NCI-H1417 (cell line): ENCODE measurements at regions not wholly inside any gene's neighbourhood (a gene's known extent, or its start where the extent isn't known, plus 50 kb on each side); places are given as distances from the start of the nearest gene placed in this dataset.

Experiments used
- DNase-seq, 3 experiments: peaks; one replicate each; lab custom pipeline; 2025; lab: John Stamatoyannopoulos, UW

DNA sequence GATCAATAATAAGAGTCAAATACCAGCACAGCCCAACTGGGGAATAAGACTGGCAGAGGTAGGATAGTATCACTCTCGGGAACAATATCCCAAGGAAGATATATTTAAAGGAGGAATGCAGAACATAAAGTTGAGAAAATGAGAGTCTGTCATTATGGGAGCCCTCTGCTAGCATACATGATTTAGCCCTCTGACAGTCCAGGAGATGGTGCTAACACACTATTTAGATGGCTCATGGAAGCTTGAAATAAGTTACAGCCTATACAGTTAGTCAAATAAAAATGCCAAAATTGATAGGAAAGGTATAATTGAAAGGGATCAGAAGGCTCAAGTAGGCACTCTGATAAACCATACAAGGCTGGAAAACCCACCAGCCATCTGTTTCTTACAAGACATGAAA lies 201.0 kb upstream of the NEIL3 start:
- DNase-seq, result no peak

- no peak for DNase-seq
Measured at GRCh38 chr4:177109769-177110168, 199.9 kb upstream of the NEIL3 start.

DNA sequence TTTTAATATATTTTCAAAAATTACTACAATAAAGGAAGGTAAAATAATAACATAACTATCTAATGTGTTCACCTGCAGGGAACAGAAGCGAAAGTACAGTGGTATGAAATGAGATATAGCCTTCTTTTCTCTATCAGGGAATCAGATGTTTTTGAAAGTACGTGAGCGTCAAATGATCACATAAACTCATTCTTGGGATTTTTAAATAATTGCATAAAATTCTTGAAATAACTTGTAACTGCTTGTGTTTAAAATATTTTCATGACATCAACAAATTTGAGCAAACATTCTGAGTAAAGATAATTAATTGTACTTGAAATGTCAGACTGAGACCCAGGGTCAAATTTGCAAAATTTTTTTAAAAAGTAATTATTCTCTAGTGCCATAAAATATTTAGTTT lies 193.5 kb upstream of the NEIL3 start:
- DNase-seq, result no peak

GRCh38 chr4:177117256-177117655 lies 192.4 kb upstream of the NEIL3 start:
- DNase-seq, result no peak

GRCh38 chr4:177118596-177118995 lies 191.1 kb upstream of the NEIL3 start:
- no peak for DNase-seq

DNA sequence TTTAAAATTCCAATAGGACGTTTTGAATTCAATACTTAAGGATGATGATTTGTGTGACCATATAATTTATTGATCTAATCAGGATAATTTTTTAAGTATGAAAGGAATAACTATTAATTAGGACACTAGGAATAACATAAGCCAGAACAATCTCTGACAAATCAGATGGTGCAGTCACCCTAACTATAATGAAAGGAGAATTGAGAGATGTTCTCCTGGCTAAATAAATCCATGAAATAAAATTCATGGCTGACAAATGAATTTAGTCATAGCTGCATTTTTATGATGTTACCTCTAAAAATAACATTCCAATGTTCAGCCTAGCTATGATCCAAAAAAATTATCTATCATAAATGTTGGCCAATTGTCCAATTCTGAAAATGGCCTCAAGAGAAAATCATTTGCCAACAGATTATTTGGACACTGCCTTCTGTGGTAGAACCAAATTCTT lies 190.6 kb upstream of the NEIL3 start:
- no peak for DNase-seq

GRCh38 chr4:177119691-177120090 lies 190.0 kb upstream of the NEIL3 start:
- no peak for DNase-seq

DNA sequence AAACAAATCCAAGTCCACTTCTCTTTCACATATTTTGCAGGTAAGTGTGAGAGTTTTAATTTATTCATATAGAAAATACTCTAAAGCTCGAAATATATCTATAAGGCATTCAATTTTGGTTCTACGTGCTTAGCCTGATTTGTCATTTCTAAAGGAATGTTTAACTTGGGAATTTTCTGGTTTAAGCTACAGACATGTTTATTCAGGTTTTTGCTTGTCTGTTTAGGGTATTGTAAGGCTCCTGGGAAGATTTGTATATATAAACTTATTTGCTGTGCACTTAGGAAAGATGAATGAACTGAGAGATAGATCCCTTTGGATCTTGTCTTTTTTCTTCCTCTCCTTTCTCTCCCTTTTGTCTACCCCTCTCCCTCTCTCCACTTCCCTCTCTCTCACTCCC lies 185.9 kb upstream of the NEIL3 start:
- DNase-seq, result no peak

- no peak for DNase-seq
Measured at GRCh38 chr4:177124349-177125064, 185.2 kb upstream of the NEIL3 start.

GRCh38 chr4:177125656-177126055 lies 184.0 kb upstream of the NEIL3 start:
- no peak for DNase-seq

- DNase-seq, result no peak
Measured at GRCh38 chr4:177127658-177128057, 182.0 kb upstream of the NEIL3 start.

- DNase-seq, result no peak
Measured at GRCh38 chr4:177128306-177128705, 181.4 kb upstream of the NEIL3 start.

- no peak for DNase-seq
Measured at GRCh38 chr4:177131736-177132135, 177.9 kb upstream of the NEIL3 start.

DNA sequence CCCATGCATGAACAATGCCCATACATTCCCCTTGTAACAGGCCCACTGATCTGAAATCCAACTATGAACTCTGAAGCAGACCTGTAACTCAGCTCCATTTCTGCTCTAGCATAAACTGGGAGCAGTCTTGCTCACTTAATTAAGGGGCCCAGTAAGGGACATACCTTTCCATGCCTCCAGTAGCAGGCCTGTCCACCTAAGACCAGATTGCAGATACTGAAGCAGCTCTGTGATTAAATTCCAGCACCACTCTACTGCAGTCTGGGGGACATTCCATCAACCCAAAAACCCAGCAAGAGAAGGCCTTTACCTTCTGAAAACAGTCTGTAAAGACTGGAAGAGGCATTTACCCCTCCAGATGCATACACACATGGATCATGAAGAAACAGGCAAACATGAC lies 162.0 kb upstream of the NEIL3 start:
- no peak for DNase-seq

DNA sequence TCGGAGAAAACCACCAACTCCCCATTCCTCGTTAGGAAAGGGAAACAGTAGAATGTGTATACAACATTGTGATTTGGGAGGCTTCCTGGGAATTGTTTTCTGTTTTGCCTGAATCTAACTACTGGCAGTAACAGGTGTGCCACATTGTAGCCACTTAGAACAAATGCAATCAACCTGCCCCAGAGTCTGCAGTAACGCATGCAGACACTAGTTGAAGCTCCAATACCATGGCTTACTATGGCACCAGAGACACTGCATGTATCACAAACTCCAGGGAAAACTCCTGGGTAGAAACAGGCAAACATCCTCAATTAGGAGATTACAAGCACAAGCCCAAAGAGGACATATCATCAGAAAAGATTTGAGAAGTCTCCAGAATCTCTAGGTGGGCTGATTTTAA lies 154.2 kb upstream of the NEIL3 start:
- no peak for DNase-seq

DNA sequence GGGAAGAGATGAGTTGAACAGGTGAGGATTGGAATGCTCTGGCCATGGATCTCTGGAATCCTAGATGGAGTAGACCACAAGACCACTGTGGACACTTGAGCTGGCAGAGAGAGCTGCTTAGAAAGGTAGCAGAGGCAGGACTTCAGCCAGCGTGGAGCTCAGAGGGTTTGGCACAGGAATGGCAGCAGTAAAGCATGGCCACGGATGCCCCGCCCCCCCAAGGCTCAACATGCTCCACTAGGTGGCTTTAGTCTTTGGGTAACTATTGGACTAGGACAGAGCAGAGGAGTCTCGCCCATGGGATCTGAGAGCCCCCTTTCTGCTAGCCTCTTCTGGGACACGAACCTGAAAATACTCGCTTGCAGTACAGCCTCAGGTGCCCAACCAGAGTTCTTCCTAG lies 150.1 kb upstream of the NEIL3 start:
- no peak for DNase-seq

GRCh38 chr4:177161781-177162180 lies 147.9 kb upstream of the NEIL3 start:
- no peak for DNase-seq

GRCh38 chr4:177163532-177163931 lies 146.1 kb upstream of the NEIL3 start:
- DNase-seq, result no peak

DNA sequence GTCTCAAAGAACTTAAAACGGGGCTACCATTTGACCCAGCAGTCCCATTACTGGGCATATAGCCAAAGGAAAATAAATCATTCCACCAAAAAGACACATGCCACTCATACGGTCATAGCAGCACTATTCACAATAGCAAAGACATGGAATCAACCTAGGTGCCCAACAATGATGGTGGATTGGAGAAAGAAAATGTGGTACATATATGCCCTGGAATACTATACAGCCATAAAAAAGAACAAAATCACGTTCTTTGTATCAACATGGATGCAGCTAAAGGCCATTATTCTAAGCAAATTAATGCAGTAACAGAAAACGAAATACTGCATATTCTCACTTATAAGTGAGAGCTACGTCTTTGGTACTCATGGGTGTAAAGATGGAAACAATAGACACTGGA lies 138.1 kb upstream of the NEIL3 start:
- no peak for DNase-seq

GRCh38 chr4:177175473-177175872 lies 134.2 kb upstream of the NEIL3 start:
- DNase-seq, result no peak

DNA sequence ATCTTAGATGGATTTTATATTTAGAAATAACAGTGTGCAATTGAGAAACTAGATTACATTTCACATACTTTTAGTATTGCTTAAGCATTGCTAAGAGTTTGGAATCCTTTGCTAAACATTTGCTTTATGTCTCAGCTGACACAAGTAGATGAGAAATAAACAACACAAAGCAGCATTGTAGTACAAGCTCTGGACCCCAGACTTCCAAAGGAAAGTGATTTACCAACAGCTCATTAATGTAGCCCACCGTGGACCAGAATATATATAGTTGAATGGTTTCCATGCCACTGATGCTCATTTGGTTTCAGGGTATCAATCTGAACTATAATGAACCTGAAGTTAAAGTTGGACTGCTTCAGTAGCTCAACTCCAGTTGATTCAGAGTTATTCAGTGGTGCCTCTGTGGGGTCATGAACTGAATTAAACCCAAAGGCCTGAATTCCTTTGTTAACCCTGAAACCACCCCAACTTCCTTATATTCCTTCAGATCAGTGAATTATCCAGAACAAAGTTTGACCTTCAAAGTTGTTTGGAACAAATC lies 132.1 kb upstream of the NEIL3 start:
- DNase-seq, result no peak

DNA sequence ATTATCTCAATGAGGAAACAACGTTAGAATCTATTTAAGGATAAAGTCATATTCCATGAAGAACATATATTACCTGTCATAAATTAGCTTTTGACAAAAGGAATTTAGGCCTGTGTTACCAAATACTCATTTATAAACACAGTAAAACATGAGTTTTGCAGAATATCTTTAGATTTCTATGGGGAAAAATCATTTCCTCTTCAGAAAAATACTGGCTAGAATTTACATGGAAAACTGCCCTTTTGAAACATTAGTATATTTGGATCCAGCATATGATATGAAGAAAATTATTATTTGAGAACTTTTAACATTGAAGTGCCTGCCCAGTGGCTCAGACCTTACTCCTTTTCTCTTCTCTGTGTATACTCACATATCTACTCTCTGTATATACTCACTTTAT lies 131.4 kb upstream of the NEIL3 start:
- DNase-seq, result no peak

DNA sequence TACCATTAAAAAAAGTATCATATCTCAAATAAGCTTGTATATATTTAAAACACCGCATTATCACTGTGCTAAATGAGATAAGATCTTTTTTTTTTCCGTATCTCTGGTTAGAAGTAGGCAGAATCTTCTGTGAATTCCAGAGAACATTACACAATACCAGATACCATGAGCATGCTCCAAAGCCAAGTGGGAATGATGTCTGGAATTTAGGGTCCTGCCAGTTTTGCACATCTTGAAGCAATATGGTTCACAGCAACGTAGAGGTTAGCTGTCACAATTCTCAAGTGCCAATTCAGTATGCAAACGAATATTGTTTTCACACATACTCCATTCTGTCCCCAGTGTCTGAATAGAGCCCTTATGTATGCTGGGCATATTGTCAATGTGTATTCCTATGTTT lies 127.5 kb upstream of the NEIL3 start:
- no peak for DNase-seq

- DNase-seq, result no peak
Measured at GRCh38 chr4:177182728-177183127, 126.9 kb upstream of the NEIL3 start.
